K562 (cell line): ENCODE measurements at regions not wholly inside any gene's neighbourhood (a gene's known extent, or its start where the extent isn't known, plus 50 kb on each side); places are given as distances from the start of the nearest gene placed in this dataset.

ENCODE experiments used
- ATAC-seq: fragments of 200-7000 bp; cut with Tn5 transposase; 3 replicates; pipeline ENCODE4 v1.9.1; 2020; ENCODE audit warnings: moderate library complexity
- BruUV-seq: library from RNA; stranded (reverse); fragments of 400-500 nt; replicated peaks from 2 replicates; lab custom pipeline; 2021; lab: Mats Ljungman, UMichigan
- CTCF ChIA-PET: fragments of 300-600 bp; formaldehyde crosslinking; extraction: SDS; loops from one replicate; lab custom pipeline; 2021; ENCODE audit warnings: low intra/inter-chr PET ratio; lab: Yijun Ruan, JAX
- POLR2A ChIA-PET: fragments of 300-600, 350-650 bp; sonication (Branson Sonifier 250); formaldehyde crosslinking; extraction: SDS; loops from one replicate; lab custom pipeline; 2021; ENCODE audit warnings: antibody characterized with exemption, inconsistent platforms; lab: Yijun Ruan, JAX
- DNase-seq, 4 experiments: peaks; one replicate each; pipeline versions ENCODE4 v3.0.0 to v3.0.0-alpha.2; 2011 to 2018; ENCODE audit warnings: low spot score in 3 of 4, mixed read lengths in 3 of 4; ENCODE audit errors: extremely low read depth in 1 of 4
- FAIRE-seq: peaks from 2 replicates; lab custom pipeline; 2011; peaks lifted over from hg19 to GRCh38; lab: Jason Lieb, UNC
- H2AFZ ChIP-seq: 2 replicates; pipeline ENCODE4 v1.6.0; 2011; ENCODE audit warnings: low read depth, low read length, control low read depth, inconsistent platforms
- H3K27ac ChIP-seq: fragments of 200-600 bp; 3 replicates; pipeline ENCODE4 v1.8.0; 2011; ENCODE audit warnings: low read depth, mild to moderate bottlenecking, control low read depth, inconsistent platforms, low read length, moderate library complexity, mixed read lengths; ENCODE audit errors: extremely low read depth
- H3K27me3 ChIP-seq, 2 experiments: fragments of 300-600 bp in 1 of 2; 2 replicates in 1 of 2; 3 replicates in 1 of 2; pipeline versions ENCODE4 v1.6.0 to v1.8.0; 2011; ENCODE audit warnings: inconsistent platforms in 2 of 2, low read length in 2 of 2, mild to moderate bottlenecking in 1 of 2, mixed read lengths in 1 of 2, moderate library complexity in 1 of 2; ENCODE audit not compliant: control insufficient read depth in 2 of 2, insufficient read depth in 2 of 2
- H3K36me3 ChIP-seq: fragments of 300-600 bp; 3 replicates; pipeline ENCODE4 v1.8.0; 2011; ENCODE audit warnings: mild to moderate bottlenecking, low read length, inconsistent platforms; ENCODE audit not compliant: control insufficient read depth, insufficient read depth
- H3K4me1 ChIP-seq, 2 experiments: fragments of 200-600 bp in 1 of 2; replicated peaks in 1 of 2; 2 replicates in 1 of 2; 3 replicates in 1 of 2; pipeline versions ENCODE4 v1.5.1 to v1.8.0; 2011; ENCODE audit warnings: inconsistent platforms in 2 of 2, low read length in 2 of 2, mild to moderate bottlenecking in 1 of 2, mixed read lengths in 1 of 2, moderate library complexity in 1 of 2; ENCODE audit not compliant: control insufficient read depth in 2 of 2, insufficient read depth in 2 of 2
- H3K4me2 ChIP-seq: 2 replicates; pipeline ENCODE4 v1.6.1; 2011; ENCODE audit warnings: low read length, control low read depth, inconsistent platforms, mixed read lengths; ENCODE audit not compliant: insufficient read depth
- H3K4me3 ChIP-seq: fragments of 200-600 bp; sonication (generic), shearing (Covaris generic); 2 replicates; pipeline ENCODE4 v1.5.1; 2016; ENCODE audit warnings: control low read depth, inconsistent platforms
- H3K79me2 ChIP-seq: fragments of 200-600 bp; 3 replicates; pipeline ENCODE4 v1.8.0; 2011; ENCODE audit warnings: low read length, inconsistent platforms; ENCODE audit not compliant: control insufficient read depth, insufficient read depth
- H3K9ac ChIP-seq, 2 experiments: 2 replicates each; pipeline versions ENCODE4 v1.6.0 to v1.6.1; 2011; ENCODE audit warnings: low read depth in 2 of 2, low read length in 2 of 2, control low read depth in 1 of 2, inconsistent platforms in 1 of 2, mild to moderate bottlenecking in 1 of 2, mixed read lengths in 1 of 2; ENCODE audit not compliant: insufficient read depth in 1 of 2
- H3K9me1 ChIP-seq: one replicate; pipeline ENCODE4 v1.6.0; 2011; ENCODE audit warnings: inconsistent platforms, mild to moderate bottlenecking, low read length, moderate library complexity; ENCODE audit not compliant: control insufficient read depth, insufficient read depth
- H3K9me3 ChIP-seq: replicated peaks from 2 replicates; pipeline ENCODE4 v1.5.1; 2011; ENCODE audit warnings: low read depth, low read length, inconsistent platforms; ENCODE audit not compliant: control insufficient read depth, insufficient read depth
- H4K20me1 ChIP-seq: replicated peaks from 2 replicates; pipeline ENCODE4 v1.6.1; 2011; ENCODE audit warnings: low read length, inconsistent platforms, mixed read lengths; ENCODE audit not compliant: control insufficient read depth, insufficient read depth
- CAMTA2 ChIP-seq: fragments of 250-450 bp; sonication (Bioruptor Pico); conservative IDR thresholded peaks from 2 replicates; pipeline ENCODE4 v1.5.1; 2022
- CCAR2 ChIP-seq: fragments of 200-400 bp; formaldehyde crosslinking; IDR thresholded peaks from 2 replicates; pipeline ENCODE4 v1.6.1; 2017; ENCODE audit warnings: mild to moderate bottlenecking, low read depth, low read length
- CXXC5 ChIP-seq: fragments of 250-450 bp; sonication (Bioruptor Pico); IDR thresholded peaks from 2 replicates; pipeline ENCODE4 v1.8.0; 2022; ENCODE audit warnings: inconsistent platforms, mild to moderate bottlenecking, moderate library complexity
- ELF2 ChIP-seq: fragments of 250-450 bp; sonication (Bioruptor Pico); IDR thresholded peaks from 2 replicates; pipeline ENCODE4 v1.5.0; 2021; ENCODE audit warnings: mild to moderate bottlenecking
- GATA2 ChIP-seq: sonication (generic); formaldehyde crosslinking; IDR thresholded peaks from 2 replicates; pipeline ENCODE4 v1.4.0; 2020; ENCODE audit warnings: mild to moderate bottlenecking, missing genetic modification reagents
- HEY1 ChIP-seq: fragments of 250-450 bp; sonication (Bioruptor Pico); IDR thresholded peaks from 2 replicates; pipeline ENCODE4 v1.5.0; 2020; ENCODE audit warnings: mild to moderate bottlenecking, moderate library complexity, borderline replicate concordance
- HNRNPLL ChIP-seq: fragments of 200-400 bp; formaldehyde crosslinking; IDR thresholded peaks from 2 replicates; pipeline ENCODE4 v1.6.1; 2017; ENCODE audit warnings: low read length, low read depth, mild to moderate bottlenecking; ENCODE audit not compliant: poor library complexity, severe bottlenecking
- NELFE ChIP-seq: IDR thresholded peaks from 2 replicates; pipeline ENCODE4 v1.6.1; 2011; ENCODE audit warnings: mild to moderate bottlenecking; ENCODE audit not compliant: insufficient read depth, insufficient read length
- POU5F1 ChIP-seq: fragments of 150-350 bp; IDR thresholded peaks from 2 replicates; pipeline ENCODE4 v1.6.1; 2014; ENCODE audit warnings: borderline replicate concordance, low read length, low read depth, mild to moderate bottlenecking; ENCODE audit not compliant: partially characterized antibody
- RB1 ChIP-seq: fragments of 450-650 bp; IDR thresholded peaks from 2 replicates; pipeline ENCODE4 v1.6.1; 2017; ENCODE audit warnings: low read depth, mild to moderate bottlenecking
- RBM17 ChIP-seq: fragments of 200-400 bp; formaldehyde crosslinking; IDR thresholded peaks from 2 replicates; pipeline ENCODE4 v1.6.1; 2017; ENCODE audit warnings: low read depth, mild to moderate bottlenecking, low read length, borderline replicate concordance
- RFX5 ChIP-seq: IDR thresholded peaks from 2 replicates; pipeline ENCODE4 v1.6.1; 2011; ENCODE audit warnings: low read depth, mild to moderate bottlenecking, improper control_type of control experiment, low read length
- SRF ChIP-seq, 2 experiments: fragments of 250-450, 450-650 bp in 1 of 2; sonication (Bioruptor Pico) in 1 of 2; sonication (generic) in 1 of 2; formaldehyde crosslinking; IDR thresholded peaks; 2 replicates each; pipeline versions ENCODE4 v1.5.0 to v1.5.1; 2020 to 2022; ENCODE audit warnings: mild to moderate bottlenecking in 1 of 2, missing genetic modification reagents in 1 of 2
- TBL1XR1 ChIP-seq, 2 experiments: IDR thresholded peaks; 2 replicates each; pipeline ENCODE4 v1.6.1; 2012; ENCODE audit warnings: improper control_type of control experiment in 2 of 2, low read length in 2 of 2, mild to moderate bottlenecking in 1 of 2
- ZFP1 ChIP-seq: fragments of 450-650 bp; formaldehyde crosslinking; IDR thresholded peaks from 2 replicates; pipeline ENCODE4 v1.4.0; 2020; ENCODE audit warnings: mild to moderate bottlenecking, mixed read lengths
- ZNF324 ChIP-seq: fragments of 250-450 bp; sonication (Bioruptor Pico); IDR thresholded peaks from 2 replicates; pipeline ENCODE4 v1.4.0; 2020; ENCODE audit warnings: mild to moderate bottlenecking
- WGBS: fragments of 100-300 bp; shearing (Covaris generic); methylation state at CpG from one replicate; pipeline ENCODE4 v1.1.6; 2016; ENCODE audit warnings: low coverage, mixed read lengths; ENCODE audit not compliant: insufficient coverage; ENCODE audit errors: missing lambda C conversion rate; 5-methylcytosine and 5-hydroxymethylcytosine counted together
- in situ Hi-C: fragments of 300-500 bp; cut with MboI; formaldehyde crosslinking; loops from 4 replicates; pipeline ENCODE4 v1.15.0; 2018; ENCODE audit warnings: inconsistent platforms, mixed read lengths
- intact Hi-C: fragments of 100-400 bp; cut with micrococcal nuclease; formaldehyde crosslinking; loops from 2 replicates; pipeline ENCODE4 v1.14.2; 2022
- TF ChIP-seq, protein P1 (sequence below), 3 experiments: IDR thresholded peaks in 2 of 3; conservative IDR thresholded peaks in 1 of 3; 2 replicates each; pipeline ENCODE4 v1.5.1; 2011 to 2012; ENCODE audit warnings: low read length in 3 of 3, mild to moderate bottlenecking in 3 of 3, control low read depth in 2 of 3, improper control_type of control experiment in 1 of 3, inconsistent platforms in 1 of 3, low read depth in 1 of 3, mixed read lengths in 1 of 3, moderate library complexity in 1 of 3; ENCODE audit not compliant: insufficient read depth in 2 of 3

DNA sequence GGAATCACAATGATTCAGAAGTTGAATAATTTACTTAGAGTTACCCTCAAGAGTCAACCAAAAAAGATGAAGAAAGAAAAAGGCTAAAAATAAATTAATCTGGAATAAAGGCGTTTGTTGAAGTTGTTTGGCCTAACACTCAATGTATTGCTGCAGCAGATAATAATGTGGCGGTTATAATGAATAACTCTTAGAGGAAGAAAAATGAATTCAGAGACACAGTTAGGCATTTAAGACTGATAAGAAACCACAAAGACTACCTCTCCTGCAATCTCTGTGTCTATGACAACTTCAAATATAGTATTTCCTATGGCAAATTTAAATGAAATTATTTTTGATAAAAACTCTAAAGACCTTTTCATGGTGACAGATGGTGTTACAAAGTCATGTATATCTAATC is 1369.1 kb upstream of the AGA start:
- ChIA-PET CTCF (no interaction called here), POLR2A (no interaction called here)
- Histone ChIP-seq H3K36me3 (no peaks in the 10 kb centered on the region), H3K9ac (no peak overlapping the region), H3K4me3 (no peak overlapping the region), H3K9me1 (no peaks in the 10 kb centered on the region), H3K9me3 (no peaks in the 10 kb centered on the region), H3K27ac (no peak overlapping the region), H3K4me1 (no peaks in the 10 kb centered on the region), H4K20me1 (no peaks in the 10 kb centered on the region), H3K79me2 (no peaks in the 10 kb centered on the region), H2AFZ (no peak overlapping the region), H3K27me3 (no peaks in the 10 kb centered on the region), H3K4me2 (no peak overlapping the region)
- DNase-seq (no peak), FAIRE-seq (no peak), ATAC-seq (no peak)
- in situ Hi-C loops (no loop called here), intact Hi-C loops (no loop called here)
- TF ChIP-seq CXXC5 (CRISPR knock-in tag) (no peak), ZFP1 (CRISPR knock-in tag) (no peak), GATA2 (CRISPR knock-in tag) (no peak)
- TF ChIP-seq, protein P1, sequence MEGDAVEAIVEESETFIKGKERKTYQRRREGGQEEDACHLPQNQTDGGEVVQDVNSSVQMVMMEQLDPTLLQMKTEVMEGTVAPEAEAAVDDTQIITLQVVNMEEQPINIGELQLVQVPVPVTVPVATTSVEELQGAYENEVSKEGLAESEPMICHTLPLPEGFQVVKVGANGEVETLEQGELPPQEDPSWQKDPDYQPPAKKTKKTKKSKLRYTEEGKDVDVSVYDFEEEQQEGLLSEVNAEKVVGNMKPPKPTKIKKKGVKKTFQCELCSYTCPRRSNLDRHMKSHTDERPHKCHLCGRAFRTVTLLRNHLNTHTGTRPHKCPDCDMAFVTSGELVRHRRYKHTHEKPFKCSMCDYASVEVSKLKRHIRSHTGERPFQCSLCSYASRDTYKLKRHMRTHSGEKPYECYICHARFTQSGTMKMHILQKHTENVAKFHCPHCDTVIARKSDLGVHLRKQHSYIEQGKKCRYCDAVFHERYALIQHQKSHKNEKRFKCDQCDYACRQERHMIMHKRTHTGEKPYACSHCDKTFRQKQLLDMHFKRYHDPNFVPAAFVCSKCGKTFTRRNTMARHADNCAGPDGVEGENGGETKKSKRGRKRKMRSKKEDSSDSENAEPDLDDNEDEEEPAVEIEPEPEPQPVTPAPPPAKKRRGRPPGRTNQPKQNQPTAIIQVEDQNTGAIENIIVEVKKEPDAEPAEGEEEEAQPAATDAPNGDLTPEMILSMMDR (IDR thresholded peaks at IDR 0.05 in 2 of 3, conservative IDR thresholded peaks at IDR 0.05 in 1 of 3; ENCODE audit: insufficient read depth in 2 of 3, low read depth in 1 of 3, low read length in 3 of 3) = no peak
- WGBS = 0% methylated on average over 2 of the region's 2 CpGs
- no TSS peak for BruUV-seq

DNA sequence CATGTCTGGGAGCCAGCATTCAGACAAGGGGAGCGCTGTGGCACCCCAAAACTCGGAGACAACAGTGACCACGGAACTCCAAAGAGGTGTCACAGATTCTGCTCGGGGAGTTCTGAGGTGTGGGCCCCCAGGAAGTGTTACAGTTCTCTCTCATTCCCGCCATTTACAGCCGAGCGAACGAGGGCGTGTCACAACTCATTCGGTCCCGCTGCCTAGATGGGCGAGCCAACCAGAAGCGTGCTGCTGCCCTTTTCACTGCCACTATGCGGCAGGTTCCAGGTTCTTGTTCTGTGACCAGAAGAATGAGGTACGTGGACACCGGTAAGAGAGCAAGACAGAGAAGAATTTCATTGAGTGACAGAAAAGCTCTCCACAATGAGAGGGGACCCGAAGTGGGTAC is 1370.6 kb upstream of the AGA start:
- CTCF ChIA-PET = no interaction called here
- Histone ChIP-seq H4K20me1 (no peaks in the 10 kb centered on the region), H3K4me2 (no peak overlapping the region), H3K79me2 (no peaks in the 10 kb centered on the region), H3K27ac (no peak overlapping the region), H3K9me3 (0 out of 2 replicates have a peak, but pooled peaks cover 1% of the 10 kb centered on the region), H3K4me1 (no peaks in the 10 kb centered on the region), H2AFZ (no peak overlapping the region), H3K9me1 (no peaks in the 10 kb centered on the region), H3K36me3 (no peaks in the 10 kb centered on the region), H3K27me3 (no peaks in the 10 kb centered on the region), H3K9ac (no peak overlapping the region), H3K4me3 (no peak overlapping the region)
- BruUV-seq = no TSS peak
- in situ Hi-C loops = no loop called here
- intact Hi-C loops = no loop called here
- POLR2A ChIA-PET = no interaction called here
- 2% methylated on average over 15 of the region's 17 CpGs for WGBS
- FAIRE-seq (no peak), DNase-seq (no peak), ATAC-seq (no peak)
- no peak for TF ChIP-seq ZNF324 (CRISPR knock-in tag)
- TF ChIP-seq ELF2 (CRISPR knock-in tag) = no peak
- TF ChIP-seq RFX5 = no peak
- TF ChIP-seq NELFE = no peak
- no peak for TF ChIP-seq HEY1
- TF ChIP-seq TBL1XR1 (IDR thresholded peaks at IDR 0.05; ENCODE audit: low read length in 2 of 2) = no peak
- TF ChIP-seq RB1 = no peak
- no peak for TF ChIP-seq CCAR2
- TF ChIP-seq HNRNPLL = no peak
- no peak for TF ChIP-seq RBM17
- TF ChIP-seq SRF (CRISPR knock-in tag; IDR thresholded peaks at IDR 0.05) = no peak
- no peak for TF ChIP-seq CAMTA2 (CRISPR knock-in tag)
- TF ChIP-seq POU5F1 = no peak
